Mesendoderm (in vitro differentiated cells): ENCODE measurements at regions not wholly inside any gene's neighbourhood (a gene's known extent, or its start where the extent isn't known, plus 50 kb on each side); places are given as distances from the start of the nearest gene placed in this dataset.

Source experiments
- DNase-seq: peaks from one replicate; pipeline ENCODE4 v3.0.0; 2013
- H2AK5ac ChIP-seq: 2 replicates; pipeline ENCODE4 v1.6.1; 2013; ENCODE audit warnings: low read length, inconsistent platforms
- H2BK120ac ChIP-seq: 2 replicates; pipeline ENCODE4 v1.6.1; 2013; ENCODE audit warnings: low read depth, mild to moderate bottlenecking, low read length, moderate library complexity, mixed read lengths
- H2BK15ac ChIP-seq: replicated peaks from 2 replicates; pipeline ENCODE4 v1.6.1; 2013; ENCODE audit warnings: low read depth, mild to moderate bottlenecking, moderate library complexity
- H2BK5ac ChIP-seq: 2 replicates; pipeline ENCODE4 v1.6.1; 2013; ENCODE audit warnings: low read length, inconsistent platforms
- H3K18ac ChIP-seq: 2 replicates; pipeline ENCODE4 v1.6.1; 2013; ENCODE audit warnings: mild to moderate bottlenecking, low read length, mixed read lengths
- H3K23ac ChIP-seq: one replicate; pipeline ENCODE4 v1.6.1; 2013; ENCODE audit warnings: low read length
- H3K27ac ChIP-seq: 2 replicates; pipeline ENCODE4 v1.5.1; 2013; ENCODE audit warnings: low read depth, mild to moderate bottlenecking, inconsistent platforms, low read length, moderate library complexity
- H3K27me3 ChIP-seq: 2 replicates; pipeline ENCODE4 v1.6.1; 2013; ENCODE audit warnings: low read length, control low read depth, mild to moderate bottlenecking, inconsistent platforms; ENCODE audit not compliant: insufficient read depth, poor library complexity
- H3K36me3 ChIP-seq: 2 replicates; pipeline ENCODE4 v1.6.1; 2013; ENCODE audit warnings: low read length, inconsistent platforms; ENCODE audit not compliant: control insufficient read depth, insufficient read depth
- H3K4ac ChIP-seq: one replicate; pipeline ENCODE4 v1.6.1; 2013; ENCODE audit warnings: low read depth, mild to moderate bottlenecking, low read length, moderate library complexity
- H3K4me1 ChIP-seq: 2 replicates; pipeline ENCODE4 v1.6.1; 2013; ENCODE audit warnings: low read depth, low read length, inconsistent platforms; ENCODE audit not compliant: control insufficient read depth
- H3K4me2 ChIP-seq: 2 replicates; pipeline ENCODE4 v1.6.1; 2013; ENCODE audit warnings: low read length
- H3K4me3 ChIP-seq: 2 replicates; pipeline ENCODE4 v1.5.1; 2013; ENCODE audit warnings: mild to moderate bottlenecking, low read length
- H3K56ac ChIP-seq: one replicate; pipeline ENCODE4 v1.6.1; 2013; ENCODE audit warnings: low read length
- H3K79me1 ChIP-seq: 2 replicates; pipeline ENCODE4 v1.6.1; 2013; ENCODE audit warnings: low read length, inconsistent platforms
- H3K79me2 ChIP-seq: 2 replicates; pipeline ENCODE4 v1.6.1; 2013; ENCODE audit warnings: mild to moderate bottlenecking, low read length; ENCODE audit not compliant: control insufficient read depth, insufficient read depth
- H3K9ac ChIP-seq: 2 replicates; pipeline ENCODE4 v1.6.1; 2013; ENCODE audit warnings: low read length, inconsistent platforms
- H4K5ac ChIP-seq: one replicate; pipeline ENCODE4 v1.6.1; 2013; ENCODE audit warnings: low read length
- H4K8ac ChIP-seq: one replicate; pipeline ENCODE4 v1.6.1; 2013; ENCODE audit warnings: low read depth, mild to moderate bottlenecking, control low read depth, low read length, moderate library complexity
- WGBS: extraction: QIAGEN DNeasy Blood & Tissue Kit; methylation state at CpG from one replicate; pipeline ENCODE4 v1.1.7; 2013; ENCODE audit warnings: low lambda C conversion rate, missing lambda C conversion rate; ENCODE audit not compliant: insufficient coverage; ENCODE audit errors: extremely low coverage; 5-methylcytosine and 5-hydroxymethylcytosine counted together

GRCh38 chr4:14783011-14783877 is 219.0 kb upstream of the CPEB2 start:
- H2BK120ac ChIP-seq: no peak overlapping the region
- no peak for DNase-seq
- H4K5ac ChIP-seq: no peak overlapping the region

GRCh38 chr4:14787221-14787620 is 215.1 kb upstream of the CPEB2 start:
- Histone ChIP-seq H3K4ac (no peak overlapping the region), H4K5ac (no peak overlapping the region), H4K8ac (no peak overlapping the region), H3K9ac (no peak overlapping the region), H3K4me3 (no peak overlapping the region), H3K79me1 (no peaks in the 10 kb centered on the region), H3K27me3 (no peaks in the 10 kb centered on the region), H2BK5ac (no peak overlapping the region), H3K18ac (no peak overlapping the region), H3K4me2 (no peak overlapping the region), H3K4me1 (no peaks in the 10 kb centered on the region), H2BK120ac (no peak overlapping the region), H3K23ac (no peak overlapping the region), H3K27ac (no peak overlapping the region), H3K56ac (no peak overlapping the region), H2AK5ac (no peak overlapping the region), H2BK15ac (no peak overlapping the region), H3K79me2 (no peaks in the 10 kb centered on the region), H3K36me3 (no peaks in the 10 kb centered on the region)
- WGBS: no CpG with 5 or more reads among the region's 4 CpGs
- DNase-seq: no peak

More at GRCh38 chr4:14783011-14783877, 219.0 kb upstream of the CPEB2 start:
- no peak overlapping the region for H3K23ac ChIP-seq
- H3K56ac ChIP-seq: no peak overlapping the region
- no peak overlapping the region for H3K4ac ChIP-seq
- no CpG with 5 or more reads among the region's 5 CpGs for WGBS
- H3K9ac ChIP-seq: no peak overlapping the region
- no peaks in the 10 kb centered on the region for H3K36me3 ChIP-seq
- no peak overlapping the region for H3K4me3 ChIP-seq
- no peak overlapping the region for H2BK15ac ChIP-seq
- no peaks in the 10 kb centered on the region for H3K79me1 ChIP-seq
- no peak overlapping the region for H3K4me2 ChIP-seq
- no peak overlapping the region for H4K8ac ChIP-seq
- no peak overlapping the region for H3K18ac ChIP-seq
- H3K4me1 ChIP-seq: no peaks in the 10 kb centered on the region
- H3K27ac ChIP-seq: no peak overlapping the region
- H2AK5ac ChIP-seq: no peak overlapping the region
- H3K27me3 ChIP-seq: no peaks in the 10 kb centered on the region
- no peak overlapping the region for H2BK5ac ChIP-seq
- no peaks in the 10 kb centered on the region for H3K79me2 ChIP-seq

GRCh38 chr4:14787894-14788293 is 214.4 kb upstream of the CPEB2 start:
- Histone ChIP-seq H3K9ac (no peak overlapping the region), H3K27me3 (no peaks in the 10 kb centered on the region), H2AK5ac (no peak overlapping the region), H2BK5ac (no peak overlapping the region), H3K4me2 (no peak overlapping the region), H2BK15ac (no peak overlapping the region), H3K4me3 (no peak overlapping the region), H4K5ac (no peak overlapping the region), H3K4me1 (no peaks in the 10 kb centered on the region), H3K79me1 (no peaks in the 10 kb centered on the region), H3K36me3 (no peaks in the 10 kb centered on the region), H3K79me2 (no peaks in the 10 kb centered on the region), H3K23ac (no peak overlapping the region), H3K4ac (no peak overlapping the region), H3K18ac (no peak overlapping the region), H2BK120ac (no peak overlapping the region), H3K27ac (no peak overlapping the region), H3K56ac (no peak overlapping the region), H4K8ac (no peak overlapping the region)
- DNase-seq: peak; percentile 74

- Histone ChIP-seq H3K79me1 (no peaks in the 10 kb centered on the region), H3K27me3 (no peaks in the 10 kb centered on the region), H3K4ac (no peak overlapping the region), H3K23ac (no peak overlapping the region), H2BK5ac (no peak overlapping the region), H3K36me3 (no peaks in the 10 kb centered on the region), H3K79me2 (no peaks in the 10 kb centered on the region), H3K18ac (no peak overlapping the region), H3K9ac (no peak overlapping the region), H4K5ac (no peak overlapping the region), H3K27ac (no peak overlapping the region), H2BK15ac (no peak overlapping the region), H3K56ac (no peak overlapping the region), H2AK5ac (no peak overlapping the region), H3K4me3 (no peak overlapping the region), H3K4me1 (no peaks in the 10 kb centered on the region), H4K8ac (no peak overlapping the region), H2BK120ac (no peak overlapping the region), H3K4me2 (no peak overlapping the region)
- DNase-seq: no peak
Observed at GRCh38 chr4:14790494-14790893, 211.8 kb upstream of the CPEB2 start.

GRCh38 chr4:14792702-14793227 is 209.5 kb upstream of the CPEB2 start:
- Histone ChIP-seq H3K4me1 (no peaks in the 10 kb centered on the region), H2BK15ac (no peak overlapping the region), H3K79me1 (no peaks in the 10 kb centered on the region), H3K4me3 (no peak overlapping the region), H2BK120ac (no peak overlapping the region), H3K18ac (no peak overlapping the region), H3K36me3 (no peaks in the 10 kb centered on the region), H3K27me3 (no peaks in the 10 kb centered on the region), H4K8ac (no peak overlapping the region), H3K23ac (no peak overlapping the region), H3K9ac (no peak overlapping the region), H3K4ac (no peak overlapping the region), H3K27ac (no peak overlapping the region), H2AK5ac (no peak overlapping the region), H3K4me2 (no peak overlapping the region), H2BK5ac (no peak overlapping the region), H3K79me2 (no peaks in the 10 kb centered on the region), H3K56ac (no peak overlapping the region), H4K5ac (no peak overlapping the region)
- DNase-seq: no peak

GRCh38 chr4:14800977-14801376 is 201.3 kb upstream of the CPEB2 start:
- H2BK120ac ChIP-seq: no peak overlapping the region
- H2BK5ac ChIP-seq: no peak overlapping the region
- no peak for DNase-seq
- no peak overlapping the region for H3K4me2 ChIP-seq
- no peak overlapping the region for H2BK15ac ChIP-seq
- H3K23ac ChIP-seq: no peak overlapping the region
- no peak overlapping the region for H3K27ac ChIP-seq
- H3K9ac ChIP-seq: no peak overlapping the region
- no peaks in the 10 kb centered on the region for H3K36me3 ChIP-seq
- no peak overlapping the region for H3K56ac ChIP-seq
- H3K4ac ChIP-seq: no peak overlapping the region
- H3K79me1 ChIP-seq: no peaks in the 10 kb centered on the region
- H4K8ac ChIP-seq: no peak overlapping the region
- H4K5ac ChIP-seq: no peak overlapping the region
- H3K79me2 ChIP-seq: no peaks in the 10 kb centered on the region
- no peak overlapping the region for H3K18ac ChIP-seq
- H3K4me1 ChIP-seq: no peaks in the 10 kb centered on the region
- H2AK5ac ChIP-seq: no peak overlapping the region
- no CpG with 5 or more reads among the region's 2 CpGs for WGBS
- H3K4me3 ChIP-seq: no peak overlapping the region
- H3K27me3 ChIP-seq: no peaks in the 10 kb centered on the region
